ENCODE measurements at regions not wholly inside any gene's neighbourhood (a gene's known extent, or its start where the extent isn't known, plus 50 kb on each side); places are given as distances from the start of the nearest gene placed in this dataset.

DNA sequence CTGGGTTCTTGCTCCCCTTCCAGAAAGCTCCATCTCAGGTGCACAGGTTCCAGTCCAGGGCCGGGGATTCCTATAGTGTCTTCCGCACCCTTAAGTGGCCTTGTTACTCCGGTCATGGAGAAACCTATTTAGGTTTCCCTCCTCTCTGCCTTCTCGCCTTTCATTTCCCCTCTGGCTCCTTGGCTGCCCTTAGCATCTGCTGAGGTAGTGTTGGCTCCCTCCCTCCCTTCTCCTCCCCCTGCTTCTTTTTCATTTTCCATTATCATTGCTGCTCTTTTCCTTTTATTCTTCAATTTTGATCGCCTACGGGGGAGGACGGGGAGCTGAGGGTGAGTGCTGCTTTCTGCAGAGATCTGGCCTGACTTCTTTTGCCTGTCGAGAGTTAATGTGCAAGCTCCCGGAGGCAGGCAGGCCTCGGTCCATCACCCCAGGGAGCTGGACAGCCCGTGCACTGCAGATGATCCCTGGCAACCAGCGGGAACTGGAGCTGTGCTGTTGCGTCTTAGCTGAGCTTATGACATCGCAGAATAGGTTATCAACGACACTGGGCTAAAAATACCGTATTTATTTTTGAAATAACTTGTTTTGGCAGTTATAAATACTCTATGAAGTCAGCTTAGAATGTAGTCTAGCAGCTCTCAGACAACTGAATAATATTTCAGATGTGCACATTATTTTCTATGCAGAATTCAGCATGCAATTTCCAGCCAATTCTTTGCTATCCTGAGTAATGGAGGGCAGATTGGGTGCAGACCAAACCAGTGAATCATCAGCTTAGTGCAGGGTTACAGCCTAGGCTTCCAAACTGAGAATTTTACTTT, 141.9 kb downstream of the SLC4A3 start:
- no peak for DNase-seq (ENCODE audit: low spot score)

DNA sequence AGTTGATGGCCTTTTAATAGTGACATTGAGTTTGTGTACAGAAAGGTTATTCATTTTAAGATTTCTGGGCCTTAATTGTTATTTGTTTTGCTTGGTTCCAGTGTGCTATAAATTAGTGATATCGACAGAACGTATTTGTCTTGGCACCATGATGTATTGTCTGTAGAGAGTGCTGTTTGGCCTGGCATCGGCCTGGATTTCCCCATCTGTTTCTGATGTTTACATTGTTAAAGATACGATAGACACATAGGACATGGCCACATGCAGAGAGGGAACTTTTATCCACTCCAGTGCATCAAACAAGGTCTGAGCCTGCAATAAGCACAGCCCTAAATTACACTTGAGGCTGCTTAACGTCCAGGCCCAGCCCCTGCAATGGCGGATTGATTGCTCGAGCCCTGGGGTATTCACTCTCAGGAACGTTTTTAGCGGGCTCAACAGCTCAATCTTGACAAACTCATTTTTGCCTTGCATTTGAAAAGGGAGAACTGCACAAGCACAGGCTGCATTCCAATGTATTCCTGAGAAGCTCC, 144.7 kb downstream of the SLC4A3 start:
- DNase-seq (ENCODE audit: low spot score): no peak

DNA sequence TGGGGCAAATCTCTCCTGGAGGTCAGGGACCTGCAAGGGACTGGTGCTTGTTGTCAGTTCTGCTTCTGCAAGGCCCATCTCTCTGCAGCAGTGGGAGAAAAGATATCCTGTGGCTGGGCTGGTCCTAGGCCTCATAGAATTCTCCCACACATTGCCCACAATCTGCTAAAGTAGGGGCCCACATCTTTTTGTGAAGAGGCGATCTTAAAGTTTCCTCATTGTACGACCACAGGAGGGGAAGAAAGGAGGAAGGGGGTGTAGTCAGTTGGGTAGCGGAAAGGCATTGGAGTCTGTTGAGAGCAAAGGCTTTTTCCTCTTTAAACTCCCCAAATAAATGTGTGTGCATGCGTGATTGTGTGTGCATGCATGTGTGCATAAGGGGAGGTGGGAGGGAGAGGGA, 145.3 kb downstream of the SLC4A3 start:
- no peak for DNase-seq (ENCODE audit: low spot score)

DNA sequence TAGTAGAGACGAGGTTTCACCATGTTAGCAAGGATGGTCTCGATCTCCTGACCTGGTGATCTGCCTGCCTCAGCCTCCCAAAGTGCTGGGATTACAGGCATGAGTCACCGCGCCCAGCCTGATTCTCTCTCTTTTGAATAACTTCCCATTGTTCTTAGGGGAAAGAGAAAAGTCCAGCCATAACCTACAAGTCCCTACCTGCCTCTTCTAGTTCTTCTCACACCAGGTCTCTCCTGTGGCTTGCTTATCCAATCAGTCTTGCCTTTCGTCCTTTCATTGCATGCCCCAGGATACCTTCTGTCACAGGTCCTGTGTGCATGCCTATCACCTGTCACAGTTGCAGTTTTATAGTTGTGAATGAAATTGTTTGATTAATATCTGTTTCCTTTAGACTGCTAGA, 148.1 kb downstream of the SLC4A3 start:
- no peak for DNase-seq (ENCODE audit: low spot score)

DNA sequence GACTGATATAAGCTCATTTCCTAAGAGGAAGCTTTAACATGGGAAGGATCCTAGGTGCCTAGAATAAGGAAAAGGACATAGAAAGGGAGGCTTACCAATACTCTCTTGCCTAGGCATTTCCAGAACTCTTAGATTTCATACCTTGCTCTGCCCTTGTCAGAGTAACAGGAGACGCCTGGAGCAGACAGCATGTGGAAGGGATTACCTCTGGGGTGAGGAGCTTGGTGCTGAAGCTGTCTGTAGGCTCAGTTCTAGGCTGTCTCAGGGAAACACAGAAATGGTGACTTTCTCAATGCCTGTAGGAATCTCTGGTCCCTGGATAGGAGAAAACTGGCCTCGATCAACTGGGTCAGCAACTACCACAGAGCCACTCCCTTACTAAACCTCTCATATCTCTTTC, 150.0 kb downstream of the SLC4A3 start:
- DNase-seq (ENCODE audit: low spot score): no peak

DNA sequence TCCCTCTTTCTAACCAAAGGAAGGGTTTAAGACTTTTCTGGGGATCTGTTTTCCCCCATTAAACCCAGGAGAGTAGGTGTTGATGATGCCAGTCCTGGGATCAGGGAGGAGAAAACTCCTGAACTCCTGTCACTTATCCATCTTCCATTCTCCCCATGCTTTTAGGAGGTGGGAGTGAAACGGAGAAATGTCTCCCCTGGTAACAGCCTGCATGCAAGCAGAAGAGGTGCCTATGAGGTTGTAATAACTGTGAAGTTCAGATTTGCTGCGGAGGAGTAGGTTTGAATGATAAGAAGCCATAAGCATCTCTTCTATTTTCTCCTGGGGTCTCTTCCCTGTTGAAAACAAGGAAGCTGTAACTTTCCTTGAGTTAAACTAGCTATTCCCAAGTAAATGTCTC, 150.8 kb downstream of the SLC4A3 start:
- DNase-seq (ENCODE audit: low spot score): no peak

DNA sequence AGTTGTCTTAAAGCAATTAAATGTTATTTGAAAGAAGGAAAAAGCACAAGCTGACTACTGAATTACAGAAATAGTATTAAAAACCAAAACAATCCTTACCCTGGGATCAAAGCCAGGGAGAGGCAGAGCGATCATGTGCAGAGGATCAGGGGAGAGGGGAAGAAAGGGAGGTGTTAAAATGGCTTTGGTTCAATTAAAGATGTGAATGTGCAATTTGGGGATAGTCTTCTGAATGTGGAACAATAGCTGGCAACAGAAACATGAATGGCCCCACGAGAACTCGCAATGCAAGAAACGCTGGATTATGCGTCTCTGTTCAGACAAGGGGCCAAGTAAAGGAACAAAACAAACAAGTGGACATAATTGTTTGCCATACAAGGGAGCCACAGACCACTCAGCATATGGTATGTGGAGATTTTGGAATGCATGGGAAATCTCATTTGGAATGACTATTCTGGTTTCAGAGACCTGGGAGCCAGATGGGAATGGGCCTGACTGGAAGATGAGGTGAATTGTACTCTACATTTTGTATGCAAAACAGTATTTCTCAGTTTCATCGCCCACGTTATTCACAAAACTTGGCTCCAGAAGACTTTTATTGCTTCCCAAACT, 155.4 kb downstream of the SLC4A3 start:
- DNase-seq (ENCODE audit: low spot score): no peak

DNA sequence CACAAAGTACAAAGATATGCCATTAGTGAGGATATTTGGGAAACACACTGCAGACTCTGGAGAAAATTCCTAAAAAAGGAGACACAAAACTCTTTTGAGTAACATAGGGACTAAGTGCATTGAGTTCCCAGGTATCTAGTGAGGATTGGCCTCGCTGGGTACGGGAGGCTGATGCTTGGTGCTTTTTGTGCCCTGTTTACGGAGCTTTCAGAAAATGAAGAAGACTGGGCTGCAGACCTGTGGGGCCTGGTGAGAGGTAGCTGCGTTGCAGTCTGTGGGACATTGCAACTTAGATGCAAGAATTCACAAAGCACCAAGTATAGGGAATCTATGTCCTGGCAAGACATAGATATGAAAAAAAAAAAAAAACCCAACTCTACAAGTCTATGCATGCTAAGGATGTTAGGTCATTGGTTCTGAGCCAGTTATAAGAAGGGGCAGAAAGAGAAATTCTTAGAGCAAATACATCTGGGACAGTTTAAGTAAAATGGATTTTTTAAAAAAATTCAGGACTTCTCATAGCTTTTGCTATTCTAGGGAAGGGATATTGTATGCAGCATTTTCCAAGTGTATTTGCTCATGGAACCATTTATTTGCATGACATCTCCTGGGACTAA, 156.0 kb downstream of the SLC4A3 start:
- DNase-seq (ENCODE audit: low spot score): no peak

DNA sequence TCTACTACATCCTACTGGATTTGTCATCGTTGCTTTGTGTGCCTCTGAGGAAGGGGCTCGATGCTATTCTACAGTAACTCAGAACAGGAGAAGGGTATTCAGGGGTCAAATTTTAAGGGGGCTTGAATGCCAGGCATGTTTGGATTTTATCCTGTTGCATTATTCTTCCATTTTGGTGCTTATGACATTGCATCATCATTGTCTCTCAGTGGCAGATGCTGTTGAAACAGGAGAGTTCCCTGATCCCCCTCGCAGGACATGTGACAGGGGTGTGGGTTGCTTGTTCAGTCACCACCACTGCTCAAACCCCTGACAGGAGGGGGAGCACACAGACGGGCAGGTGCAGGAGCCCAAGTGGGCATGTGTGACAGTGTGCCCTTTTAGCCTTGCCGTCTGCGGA, 156.7 kb downstream of the SLC4A3 start:
- no peak for DNase-seq (ENCODE audit: low spot score)

DNA sequence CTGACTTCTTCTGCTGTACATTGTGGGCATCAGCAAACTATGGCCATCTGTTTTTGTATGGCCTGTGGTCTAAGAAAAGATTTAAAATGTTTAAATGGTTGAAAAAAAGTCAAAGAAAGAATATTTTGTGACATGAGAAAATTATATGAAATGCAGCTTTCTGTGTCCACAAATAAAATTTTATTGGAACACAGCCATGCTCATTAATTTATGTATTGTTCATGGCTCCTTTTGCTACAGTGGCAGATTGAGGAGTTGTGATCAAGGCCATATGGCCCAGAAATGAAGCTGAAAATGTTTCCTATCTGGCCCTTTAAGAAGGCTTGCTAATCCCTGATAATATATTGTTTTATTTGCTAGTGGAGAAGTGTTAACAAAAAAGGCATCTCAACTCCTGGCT, 162.0 kb downstream of the SLC4A3 start:
- DNase-seq (ENCODE audit: low spot score): no peak

DNA sequence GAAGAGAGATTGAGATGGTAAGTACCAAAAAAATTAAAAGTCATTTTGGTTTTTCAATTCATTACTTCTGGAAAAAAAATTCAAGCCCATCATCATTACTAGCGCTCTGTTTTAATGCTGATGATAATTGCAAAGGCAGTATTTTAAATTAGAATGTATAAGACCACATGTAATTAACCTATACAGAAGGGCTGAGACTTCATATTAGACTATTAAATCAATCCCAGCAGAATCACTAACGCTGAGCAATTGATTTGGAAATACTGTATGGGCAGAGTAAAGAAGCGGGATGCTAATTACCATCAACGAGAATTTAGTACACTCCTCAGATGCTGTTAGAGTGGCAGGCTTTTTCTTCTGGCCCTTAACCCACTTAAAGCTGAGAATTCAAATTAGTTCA, 165.0 kb downstream of the SLC4A3 start:
- no peak for DNase-seq (ENCODE audit: low spot score)

DNA sequence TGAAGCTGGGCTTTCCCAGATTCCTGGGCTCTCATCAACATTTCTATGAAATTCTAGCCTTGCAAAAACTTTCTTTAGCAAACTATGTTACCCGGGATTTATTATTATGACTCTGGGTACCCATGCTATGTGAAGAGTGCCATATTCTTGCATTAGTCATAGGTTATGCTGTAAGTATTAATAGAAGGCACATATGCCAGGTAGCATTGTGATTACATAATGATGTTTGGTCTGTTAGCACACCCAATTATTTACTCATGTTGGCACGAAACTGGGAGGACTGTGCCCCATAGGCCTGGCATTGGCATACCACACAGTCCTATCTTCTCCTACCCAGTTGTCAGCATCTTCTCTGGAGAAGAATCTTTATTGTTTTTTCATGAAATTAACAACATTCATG, 171.0 kb downstream of the SLC4A3 start:
- no peak for DNase-seq (ENCODE audit: low spot score)

DNA sequence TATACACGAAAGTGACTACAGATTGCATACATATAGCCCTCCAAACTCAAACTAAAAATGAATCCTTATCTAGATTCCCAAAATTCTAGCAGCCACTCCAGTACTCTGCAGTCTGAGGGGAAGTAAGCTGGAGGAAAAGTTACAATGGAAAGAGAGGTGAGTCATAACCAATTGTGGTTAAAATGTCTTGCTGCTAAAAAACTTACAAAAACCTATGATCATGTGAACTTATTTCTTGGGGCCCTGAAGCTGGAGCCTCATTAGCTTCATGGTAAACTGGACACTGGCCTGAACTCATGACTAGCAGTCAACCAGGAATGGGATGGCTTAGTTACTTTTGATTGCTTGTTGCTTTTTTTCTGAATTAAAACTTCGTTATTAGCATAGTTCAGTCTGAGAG, 175.9 kb downstream of the SLC4A3 start:
- no peak for DNase-seq (ENCODE audit: low spot score)

DNA sequence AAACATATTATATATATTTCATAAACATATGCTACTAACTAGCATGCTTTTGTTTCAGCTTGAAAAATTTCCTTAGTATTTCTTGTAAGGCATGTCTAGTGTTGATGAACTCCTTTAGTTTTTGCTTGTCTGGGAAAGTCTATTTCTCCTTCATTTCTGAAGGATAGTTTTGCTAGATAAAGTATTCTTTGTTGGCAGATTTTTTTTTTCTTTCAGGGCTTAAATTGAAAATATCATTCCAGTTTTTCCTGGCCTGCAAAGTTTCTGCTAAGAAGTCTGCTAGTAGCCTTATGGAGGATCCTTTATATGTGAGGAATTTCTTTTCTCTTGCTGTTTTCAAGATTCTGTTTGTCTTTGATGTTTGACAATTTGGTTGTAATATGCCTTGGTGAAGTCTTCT, 183.5 kb downstream of the SLC4A3 start:
- DNase-seq (ENCODE audit: low spot score): no peak

DNA sequence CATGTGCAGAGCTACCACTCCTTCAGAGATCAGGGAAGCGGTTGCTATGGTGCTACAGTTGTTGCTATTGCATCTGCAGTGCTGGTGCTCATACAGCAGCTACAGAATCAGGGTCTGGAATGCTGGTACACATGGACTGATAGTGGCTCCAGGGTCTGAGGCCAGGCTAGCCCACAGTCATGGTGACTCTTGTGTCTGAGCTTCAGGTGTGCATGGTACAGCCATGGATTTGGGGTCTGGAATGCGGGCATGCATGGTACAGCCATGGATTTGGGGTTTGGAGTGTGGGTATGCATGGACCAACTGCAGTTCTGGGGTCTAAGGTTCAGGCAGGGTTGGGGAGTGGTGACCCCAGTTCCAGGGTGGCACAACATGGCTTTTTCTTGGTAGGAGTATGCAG, 185.2 kb downstream of the SLC4A3 start:
- DNase-seq (ENCODE audit: low spot score): no peak

DNA sequence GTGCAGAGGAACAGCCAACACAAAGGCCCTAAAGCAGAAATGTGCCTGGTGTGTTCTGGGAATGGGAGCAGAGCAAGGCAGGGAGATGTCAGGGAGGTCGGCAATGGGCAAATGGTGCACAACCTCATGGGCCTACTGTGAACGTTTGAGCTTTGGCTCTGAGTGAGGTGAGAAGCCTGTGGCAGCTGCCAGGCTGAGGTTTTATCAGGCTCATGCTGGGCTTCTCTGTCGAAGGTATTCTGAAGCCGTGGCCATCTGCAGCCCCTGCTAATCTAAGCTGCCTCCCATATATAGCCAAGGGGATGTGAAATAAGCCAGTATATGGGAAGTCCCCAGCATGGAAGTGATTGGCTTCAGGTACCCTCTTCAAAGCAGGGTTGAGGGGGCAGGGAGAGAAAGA, 193.3 kb downstream of the SLC4A3 start:
- no peak for DNase-seq (ENCODE audit: low spot score)

DNA sequence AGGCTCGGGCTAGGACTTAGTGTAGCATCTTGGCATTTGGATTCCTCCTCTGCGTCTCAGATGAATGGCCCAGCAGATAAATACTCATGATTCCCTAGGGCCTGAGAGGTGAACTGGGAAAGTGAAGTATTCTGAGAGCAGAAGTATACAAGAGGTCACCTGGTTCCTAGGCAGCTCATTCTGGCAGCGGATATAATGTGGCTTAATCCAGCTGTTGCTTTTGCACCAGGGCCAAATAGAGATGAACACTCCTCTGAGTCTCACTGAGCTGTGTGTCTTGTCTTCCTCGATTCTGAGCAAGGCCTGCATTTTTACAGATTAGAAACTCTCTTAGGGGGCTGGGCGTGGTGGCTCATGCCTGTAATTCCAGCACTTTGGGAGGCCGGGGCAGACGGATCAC, 196.1 kb downstream of the SLC4A3 start:
- DNase-seq (ENCODE audit: low spot score): no peak

DNA sequence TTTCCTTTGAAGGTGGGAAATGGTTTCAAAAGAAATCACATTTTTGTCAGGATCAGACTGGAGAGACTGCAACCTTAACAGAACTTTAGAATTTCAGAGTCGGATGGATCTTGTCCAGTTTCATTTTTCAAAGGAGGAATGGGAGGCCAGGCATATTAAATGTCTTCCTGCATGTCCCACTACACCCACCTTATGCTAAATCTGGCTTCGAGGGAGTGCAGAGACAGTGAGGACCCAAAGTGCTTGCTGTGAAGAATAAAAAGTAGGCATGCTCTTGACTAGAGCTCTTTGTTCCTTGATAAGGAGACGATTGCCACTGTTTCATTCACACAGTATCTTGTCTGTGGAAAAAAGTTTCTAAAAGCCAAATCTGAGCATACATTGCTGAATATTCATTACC, 197.6 kb downstream of the SLC4A3 start:
- no peak for DNase-seq (ENCODE audit: low spot score)

DNA sequence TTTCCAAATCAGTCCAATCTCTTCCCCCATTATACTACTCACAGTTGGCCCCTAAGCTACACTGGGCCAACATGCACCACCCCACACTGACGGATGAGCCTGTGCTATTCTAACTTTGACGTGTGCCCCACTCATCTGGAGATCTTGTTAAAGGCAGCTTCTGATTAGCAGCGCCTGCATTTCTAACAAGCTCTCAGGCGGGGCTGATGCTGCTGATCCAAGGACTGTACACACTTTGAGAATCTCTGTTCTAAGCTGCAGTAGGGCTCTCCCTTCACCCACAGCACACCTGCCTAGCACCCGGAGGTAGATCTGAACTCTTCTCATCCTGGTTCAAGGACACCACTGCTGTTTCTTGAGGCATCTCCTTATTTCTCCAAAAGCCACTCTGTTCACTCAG, 200.7 kb downstream of the SLC4A3 start:
- DNase-seq (ENCODE audit: low spot score): no peak

DNA sequence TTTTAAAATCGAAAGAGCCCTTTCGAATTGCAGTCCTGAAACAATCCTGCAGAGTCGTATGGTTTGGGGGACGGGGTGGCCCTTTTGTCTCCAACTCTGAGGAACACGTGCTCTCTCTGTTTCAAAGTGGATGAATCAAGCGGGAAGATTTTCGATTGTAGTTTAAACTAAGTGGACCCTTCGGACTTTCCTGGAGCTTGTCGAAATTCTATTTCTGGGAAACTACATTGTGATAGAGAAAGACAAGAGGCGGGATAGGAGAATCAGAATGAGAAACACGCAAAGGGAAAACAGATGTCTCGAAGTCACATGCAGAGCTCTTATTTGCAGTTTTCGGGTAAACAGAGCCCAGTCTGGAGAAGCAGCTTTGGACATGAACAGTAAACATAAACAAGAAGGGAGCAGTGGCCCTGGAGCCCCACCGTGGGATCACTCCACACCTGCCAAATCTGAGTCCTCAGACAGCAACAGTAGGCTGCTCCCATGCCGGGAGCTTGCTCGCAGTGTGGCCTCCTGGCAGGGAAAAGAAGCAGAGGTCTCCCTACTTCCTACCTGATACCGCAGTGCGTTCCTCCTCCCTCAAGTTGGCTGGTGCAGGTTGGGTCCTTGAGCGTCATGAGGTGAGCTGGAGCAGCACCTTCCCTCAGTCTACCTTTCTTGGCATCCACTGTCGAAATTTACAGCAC, 202.4 kb downstream of the SLC4A3 start:
- no peak for DNase-seq (ENCODE audit: low spot score)

DNA sequence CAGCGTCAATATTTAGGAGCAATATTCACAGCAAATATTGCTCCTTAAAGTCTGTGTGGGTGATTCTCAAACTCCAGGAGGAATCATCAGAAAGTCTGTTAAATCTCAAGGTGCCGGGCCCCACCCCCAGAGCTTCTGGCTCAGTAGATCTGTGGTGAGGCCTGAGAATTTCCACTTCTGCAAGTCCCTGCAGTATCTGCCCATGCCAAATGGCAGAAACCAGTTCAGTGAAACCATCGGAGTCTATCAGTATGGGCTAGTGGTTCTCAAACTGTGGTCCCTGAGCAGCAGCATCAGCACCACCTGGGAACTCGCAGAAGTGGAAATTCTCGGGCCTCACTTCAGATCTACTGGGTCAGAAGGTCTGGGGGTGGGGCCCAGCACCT, 202.9 kb downstream of the SLC4A3 start:
- DNase-seq (ENCODE audit: low spot score): no peak

DNA sequence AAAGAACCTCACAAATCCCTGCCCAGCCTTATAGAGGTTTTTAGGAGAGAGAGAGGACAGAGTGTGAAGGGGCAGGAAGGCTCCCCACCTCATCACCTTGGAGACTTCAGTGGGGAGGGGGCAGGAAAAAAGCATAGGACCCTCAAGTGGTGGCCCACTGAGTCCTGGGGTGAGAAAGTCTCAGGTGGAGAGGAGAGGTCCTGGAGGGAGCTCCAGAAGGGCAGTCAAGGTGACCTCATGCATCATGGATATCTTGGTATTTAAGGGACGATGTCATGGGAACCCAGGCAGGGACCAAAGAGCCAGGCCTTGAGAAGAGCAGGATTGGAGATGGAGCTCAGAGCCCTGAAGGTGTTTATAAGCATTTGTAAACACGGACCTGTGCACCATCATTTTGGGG, 204.5 kb downstream of the SLC4A3 start:
- DNase-seq (ENCODE audit: low spot score): no peak

DNA sequence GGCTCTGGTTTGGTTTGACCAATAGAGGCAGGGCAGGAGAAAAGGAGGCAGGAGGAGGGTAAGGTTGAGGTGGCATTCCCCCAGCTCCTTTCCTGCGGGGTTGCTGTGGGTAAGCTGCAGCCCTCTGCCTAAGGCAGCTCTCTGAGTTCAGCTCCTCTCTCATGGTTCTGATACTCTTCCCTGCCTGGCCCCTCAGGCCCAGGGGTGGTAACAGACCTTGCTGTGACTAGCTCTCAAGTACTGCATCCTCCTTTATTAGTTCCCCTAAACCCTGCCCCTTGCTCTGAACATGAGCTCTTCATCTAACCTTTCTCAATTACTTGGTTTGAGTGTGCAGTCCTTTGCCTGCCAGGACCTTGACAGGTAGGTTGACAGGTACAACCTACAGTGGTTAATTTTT, 205.5 kb downstream of the SLC4A3 start:
- no peak for DNase-seq (ENCODE audit: low spot score)
